Spleen (tissue), 11 donors: ENCODE measurements at regions not wholly inside any gene's neighbourhood (a gene's known extent, or its start where the extent isn't known, plus 50 kb on each side); places are given as distances from the start of the nearest gene placed in this dataset.

Experiments used
- DNase-seq: peaks from one replicate; pipeline ENCODE4 v3.0.0-alpha.2; 2020
- H3K27ac ChIP-seq, 8 donors: fragments of 200-600 bp; sonication (generic) in 7 of 8; 1 replicate in 4 of 8; 2 replicates in 4 of 8; pipeline versions ENCODE4 v1.5.0 to v1.8.0; 2016 to 2021; ENCODE audit warnings: inconsistent platforms in 4 of 8, mild to moderate bottlenecking in 4 of 8, moderate library complexity in 1 of 8
- H3K27me3 ChIP-seq, 7 donors: fragments of 200-600 bp; sonication (generic) in 6 of 7; replicated peaks in 1 of 7; 1 replicate in 4 of 7; 2 replicates in 3 of 7; pipeline versions ENCODE4 v1.5.0 to v1.8.0; 2016 to 2021; ENCODE audit warnings: inconsistent platforms in 3 of 7, mild to moderate bottlenecking in 1 of 7
- H3K36me3 ChIP-seq, 6 donors: fragments of 200-600 bp; sonication (generic) in 5 of 6; 1 replicate in 4 of 6; 2 replicates in 2 of 6; pipeline versions ENCODE4 v1.5.0 to v1.8.0; 2016 to 2021; ENCODE audit warnings: inconsistent platforms in 2 of 6
- H3K4me1 ChIP-seq, 6 donors: fragments of 200-600 bp; sonication (generic) in 5 of 6; 1 replicate in 3 of 6; 2 replicates in 3 of 6; pipeline versions ENCODE4 v1.5.0 to v1.8.0; 2016 to 2021; ENCODE audit warnings: inconsistent platforms in 3 of 6
- H3K4me3 ChIP-seq, 8 donors: fragments of 200-600 bp; sonication (generic) in 7 of 8; 1 replicate in 4 of 8; 2 replicates in 4 of 8; pipeline versions ENCODE4 v1.5.0 to v1.8.0; 2016 to 2021; ENCODE audit warnings: inconsistent platforms in 4 of 8, mild to moderate bottlenecking in 4 of 8, moderate library complexity in 2 of 8
- H3K9me3 ChIP-seq, 8 donors: fragments of 200-600 bp; sonication (generic) in 7 of 8; 1 replicate in 4 of 8; 2 replicates in 4 of 8; pipeline versions ENCODE4 v1.5.0 to v1.8.0; 2016 to 2021; ENCODE audit warnings: inconsistent platforms in 4 of 8
- POLR2A ChIP-seq, 3 donors: fragments of 450-650 bp; IDR thresholded peaks; one replicate each; pipeline ENCODE4 v1.5.1; 2017; ENCODE audit warnings: antibody characterized with exemption in 3 of 3, mild to moderate bottlenecking in 1 of 3
- POLR2AphosphoS5 ChIP-seq, 3 donors: sonication (generic); formaldehyde crosslinking; IDR thresholded peaks; one replicate each; pipeline ENCODE4 v1.5.1; 2017; ENCODE audit warnings: antibody characterized with exemption in 3 of 3
- WGBS, 5 donors: extraction: QIAGEN DNeasy Blood & Tissue Kit in 3 of 5; methylation state at CpG; one replicate each; pipeline versions ENCODE4 v1.1.5 to v1.1.7; 2013 to 2018; 5-methylcytosine and 5-hydroxymethylcytosine counted together
- intact Hi-C: fragments of 100-400 bp; cut with DNase I; formaldehyde crosslinking; loops from one replicate; pipeline ENCODE4 v1.15.0; 2023; ENCODE audit warnings: low total_unique reads
- TF ChIP-seq, protein P1 (sequence below), 11 experiments: fragments of 200-600 bp in 7 of 11; fragments of 450-650 bp in 4 of 11; sonication (generic) in 4 of 11; IDR thresholded peaks in 8 of 11; conservative IDR thresholded peaks in 3 of 11; 1 replicate in 7 of 11; 2 replicates in 4 of 11; pipeline versions ENCODE4 v1.4.0 to v1.8.0; 2016 to 2021; ENCODE audit warnings: antibody characterized with exemption in 11 of 11, inconsistent platforms in 4 of 11, mild to moderate bottlenecking in 1 of 11
- donor health status: healthy with polysubstance abuse.
- donor health status: DM: no; HTN: no; CAD: no; lungs with moderate emphysema.
- donor health status: DM: no; HTN: no; CAD: no.
- donor health status: Bipolar disorder and iron deficiency.
- donor health status: healthy.
- donor health status: DM: no; HTN: no; CAD: no.
- donor health status: DM: yes; HTN: yes; CAD: no.

DNA sequence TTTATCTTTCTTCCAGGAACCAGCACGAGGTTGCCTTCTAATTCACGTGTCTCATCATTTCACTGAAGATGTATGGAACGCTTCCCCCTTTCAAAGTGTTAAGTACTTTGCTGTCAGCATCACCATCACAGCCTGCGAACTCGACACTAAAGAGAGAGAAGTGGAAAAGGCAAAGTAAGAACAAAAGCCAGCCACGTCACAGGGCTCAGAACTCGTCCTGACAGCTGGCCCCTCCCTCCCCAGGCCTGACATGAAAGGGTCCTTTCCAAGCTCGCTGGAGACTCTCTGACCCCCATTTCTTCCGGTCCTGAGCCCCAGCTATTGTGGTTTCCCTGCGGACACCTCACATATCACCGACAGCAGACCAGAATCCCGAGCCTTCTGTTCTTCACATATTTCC, 177.8 kb upstream of the NTM start:
- intact Hi-C loops = no loop called here
- TF ChIP-seq POLR2AphosphoS5 (IDR thresholded peaks at IDR 0.05) (no peak), POLR2A (IDR thresholded peaks at IDR 0.05) (no peak)
- TF ChIP-seq, protein P1, sequence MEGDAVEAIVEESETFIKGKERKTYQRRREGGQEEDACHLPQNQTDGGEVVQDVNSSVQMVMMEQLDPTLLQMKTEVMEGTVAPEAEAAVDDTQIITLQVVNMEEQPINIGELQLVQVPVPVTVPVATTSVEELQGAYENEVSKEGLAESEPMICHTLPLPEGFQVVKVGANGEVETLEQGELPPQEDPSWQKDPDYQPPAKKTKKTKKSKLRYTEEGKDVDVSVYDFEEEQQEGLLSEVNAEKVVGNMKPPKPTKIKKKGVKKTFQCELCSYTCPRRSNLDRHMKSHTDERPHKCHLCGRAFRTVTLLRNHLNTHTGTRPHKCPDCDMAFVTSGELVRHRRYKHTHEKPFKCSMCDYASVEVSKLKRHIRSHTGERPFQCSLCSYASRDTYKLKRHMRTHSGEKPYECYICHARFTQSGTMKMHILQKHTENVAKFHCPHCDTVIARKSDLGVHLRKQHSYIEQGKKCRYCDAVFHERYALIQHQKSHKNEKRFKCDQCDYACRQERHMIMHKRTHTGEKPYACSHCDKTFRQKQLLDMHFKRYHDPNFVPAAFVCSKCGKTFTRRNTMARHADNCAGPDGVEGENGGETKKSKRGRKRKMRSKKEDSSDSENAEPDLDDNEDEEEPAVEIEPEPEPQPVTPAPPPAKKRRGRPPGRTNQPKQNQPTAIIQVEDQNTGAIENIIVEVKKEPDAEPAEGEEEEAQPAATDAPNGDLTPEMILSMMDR (IDR thresholded peaks at IDR 0.05 in 8 of 11, conservative IDR thresholded peaks at IDR 0.05 in 3 of 11) = no peak
- Histone ChIP-seq H3K27me3 (peaks cover 0 to 10% (median 0%) of the 10 kb centered on the region in 7 donors), H3K27ac (no peak overlapping the region), H3K9me3 (no peaks in the 10 kb centered on the region), H3K4me3 (no peak overlapping the region), H3K36me3 (no peaks in the 10 kb centered on the region), H3K4me1 (no peaks in the 10 kb centered on the region)
- 69 to 85% (median 74%) methylated on average over 12 of the region's 12 CpGs for WGBS, 5 donors
- DNase-seq = no peak

DNA sequence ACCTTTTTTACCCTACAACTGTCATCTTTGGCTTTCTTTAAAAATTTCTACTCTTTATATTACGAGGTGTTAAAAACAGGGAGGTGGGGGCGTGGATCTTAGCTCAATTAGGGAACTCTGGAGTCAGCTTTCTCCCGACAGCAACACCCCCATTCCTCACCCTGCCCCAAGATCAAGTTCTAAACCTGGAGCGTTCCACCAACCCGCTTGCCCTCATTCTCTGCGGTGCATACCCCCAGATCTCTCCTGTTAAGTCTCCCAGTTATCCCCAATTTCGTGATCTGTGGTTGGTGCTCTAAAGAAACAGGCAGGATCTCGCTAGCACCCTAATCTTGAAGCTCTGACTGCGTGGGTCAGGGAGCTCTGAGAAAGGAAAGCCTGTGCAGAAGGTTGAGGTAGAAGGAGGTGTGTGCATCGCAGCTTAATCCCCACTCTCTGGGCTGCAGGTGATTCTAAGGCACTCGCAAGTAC, 177.3 kb upstream of the NTM start:
- 75 to 88% (median 81%) methylated on average over 11 of the region's 11 CpGs for WGBS, 5 donors
- intact Hi-C loops = no loop called here
- no peaks in the 10 kb centered on the region for H3K9me3 ChIP-seq

DNA sequence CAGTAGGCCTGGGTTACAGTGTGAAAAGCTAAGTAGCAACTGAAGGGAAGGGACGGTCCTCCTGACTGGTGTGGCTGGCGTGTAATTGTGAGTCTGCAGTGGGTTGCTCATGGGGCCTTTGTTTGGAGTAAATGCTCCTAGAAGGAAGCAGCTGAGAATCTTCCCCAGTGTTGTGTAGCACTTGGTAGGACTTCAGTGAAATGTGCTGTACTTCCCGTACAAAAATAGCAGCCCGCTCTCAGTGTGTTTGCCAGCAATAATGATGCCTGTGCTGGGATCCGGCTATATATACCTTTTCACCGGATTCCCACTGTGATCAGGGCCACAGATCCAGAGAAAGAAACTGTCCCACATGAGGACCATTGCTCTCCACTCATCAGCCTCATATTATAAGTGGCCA, 175.7 kb upstream of the NTM start:
- H3K27ac ChIP-seq = no peak overlapping the region
- WGBS, 5 donors = 89 to 95% (median 93%) methylated on average over 6 of the region's 6 CpGs
- TF ChIP-seq, protein P1 (IDR thresholded peaks at IDR 0.05 in 8 of 11, conservative IDR thresholded peaks at IDR 0.05 in 3 of 11) = no peak
- TF ChIP-seq POLR2AphosphoS5 (IDR thresholded peaks at IDR 0.05) = no peak
- TF ChIP-seq POLR2A (IDR thresholded peaks at IDR 0.05) = no peak

More for the DNA sequence above, 177.3 kb upstream of the NTM start:
- no peaks in the 10 kb centered on the region for H3K36me3 ChIP-seq
- TF ChIP-seq POLR2A (IDR thresholded peaks at IDR 0.05) (no peak), POLR2AphosphoS5 (IDR thresholded peaks at IDR 0.05) (no peak)
- TF ChIP-seq, protein P1 (IDR thresholded peaks at IDR 0.05 in 8 of 11, conservative IDR thresholded peaks at IDR 0.05 in 3 of 11) = no peak
- H3K27me3 ChIP-seq = peaks cover 0 to 10% (median 0%) of the 10 kb centered on the region in 7 donors
- no peak overlapping the region for H3K27ac ChIP-seq
- DNase-seq = no peak
- H3K4me3 ChIP-seq = no peak overlapping the region
- no peaks in the 10 kb centered on the region for H3K4me1 ChIP-seq

DNA sequence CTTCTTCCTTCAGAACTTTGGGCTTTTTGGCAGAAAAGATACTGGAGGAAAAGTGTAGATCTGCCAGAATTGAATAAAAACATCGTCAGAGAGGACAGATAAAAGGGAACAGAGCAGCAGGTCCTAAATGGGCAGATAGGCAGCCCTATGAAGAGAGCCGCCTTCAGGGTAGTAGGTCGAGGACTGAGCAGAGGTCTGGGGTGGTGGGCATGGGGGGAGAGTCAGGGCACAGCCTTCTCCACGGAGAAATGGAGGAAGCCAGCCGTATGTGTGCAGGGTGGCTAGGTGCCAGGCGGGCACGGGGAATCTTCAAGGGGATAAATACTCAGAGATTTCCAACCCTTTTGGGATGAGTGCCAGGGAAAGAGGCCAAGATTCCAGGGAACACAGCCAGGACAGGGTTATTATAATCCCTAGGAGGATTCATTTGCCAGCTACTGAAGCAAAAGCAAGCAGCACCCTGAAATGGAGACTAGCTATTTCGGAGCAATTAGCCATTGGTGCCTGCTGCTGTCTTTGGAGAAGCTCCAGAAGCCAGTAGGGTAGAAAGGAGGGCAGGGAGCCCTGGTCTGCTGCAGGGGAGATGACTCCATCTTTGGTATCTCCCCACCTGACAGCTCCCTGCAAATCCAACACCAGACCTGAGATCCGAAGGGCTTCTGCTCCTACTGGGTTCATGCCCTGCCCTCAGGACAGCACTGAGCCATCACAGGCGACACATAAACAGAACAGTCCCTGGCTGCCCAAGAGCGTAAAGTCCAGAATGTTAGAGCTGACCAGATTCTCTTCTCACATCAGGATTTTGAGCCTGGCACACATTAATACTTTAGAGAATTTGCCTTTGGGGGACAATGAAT, 174.5 kb upstream of the NTM start:
- intact Hi-C loops = no loop called here
- no peak for DNase-seq

More for the DNA sequence above, 175.7 kb upstream of the NTM start:
- Histone ChIP-seq H3K9me3 (no peaks in the 10 kb centered on the region), H3K4me1 (no peaks in the 10 kb centered on the region), H3K27me3 (peaks cover 0 to 10% (median 0%) of the 10 kb centered on the region in 7 donors), H3K4me3 (no peak overlapping the region), H3K36me3 (no peaks in the 10 kb centered on the region)
- intact Hi-C loops = no loop called here
- DNase-seq = no peak

More for the DNA sequence above, 174.5 kb upstream of the NTM start:
- 59 to 68% (median 62%) methylated on average over 10 to 11 of the region's 11 CpGs for WGBS, 5 donors
- Histone ChIP-seq H3K27ac (no peak overlapping the region), H3K9me3 (no peaks in the 10 kb centered on the region), H3K27me3 (peaks cover 0 to 10% (median 0%) of the 10 kb centered on the region in 7 donors), H3K36me3 (no peaks in the 10 kb centered on the region), H3K4me3 (no peak overlapping the region), H3K4me1 (no peaks in the 10 kb centered on the region)
- no peak for TF ChIP-seq POLR2AphosphoS5 (IDR thresholded peaks at IDR 0.05)
- TF ChIP-seq, protein P1 (IDR thresholded peaks at IDR 0.05 in 8 of 11, conservative IDR thresholded peaks at IDR 0.05 in 3 of 11) = no peak
- TF ChIP-seq POLR2A (IDR thresholded peaks at IDR 0.05) = no peak
